CD4-positive, alpha-beta T cell treated with Interleukin-4 for 4 hours (primary cell): ENCODE measurements at regions not wholly inside any gene's neighbourhood (a gene's known extent, or its start where the extent isn't known, plus 50 kb on each side); places are given as distances from the start of the nearest gene placed in this dataset.

Source experiments
- DNase-seq: peaks from one replicate; pipeline ENCODE4 v3.0.0-alpha.2; 2020

DNA sequence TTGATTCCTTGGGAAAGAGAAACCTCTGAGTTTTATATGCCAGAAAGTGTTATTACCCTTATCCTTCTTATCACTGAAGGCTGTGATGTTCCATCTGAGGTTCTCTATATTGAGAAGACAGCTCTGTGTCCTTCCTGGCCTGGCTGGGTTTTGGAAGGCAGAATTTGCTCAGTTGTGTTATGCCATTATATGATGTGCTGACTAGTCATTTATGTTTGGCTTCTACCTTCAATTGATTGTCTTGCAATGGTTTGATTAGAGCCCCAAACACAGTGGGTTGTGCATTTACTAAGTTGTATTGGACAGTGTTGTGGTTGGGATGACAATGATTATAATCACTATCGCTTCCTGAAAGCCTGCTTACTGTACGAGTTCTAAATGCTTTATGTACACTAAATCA lies 265.7 kb downstream of the SNAPC1 start:
- DNase-seq, result no peak

DNA sequence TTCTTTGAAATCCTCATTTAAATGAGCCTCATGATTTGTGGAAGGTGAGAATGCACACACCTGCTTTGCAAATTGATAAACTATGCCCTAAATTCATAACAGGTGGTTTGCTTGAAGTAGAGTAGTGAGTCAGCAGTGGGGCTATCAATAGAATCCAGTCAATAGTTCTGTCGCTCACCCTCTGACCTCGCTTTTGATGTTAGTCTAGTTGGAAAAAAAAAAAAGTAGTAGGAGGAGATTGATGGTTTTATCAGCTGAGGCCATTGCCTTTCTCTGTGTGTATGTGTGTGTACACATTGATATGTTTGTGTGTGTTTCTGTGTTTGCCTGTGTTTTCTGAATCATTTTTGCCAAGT lies 267.3 kb downstream of the SNAPC1 start:
- DNase-seq, result no peak

DNA sequence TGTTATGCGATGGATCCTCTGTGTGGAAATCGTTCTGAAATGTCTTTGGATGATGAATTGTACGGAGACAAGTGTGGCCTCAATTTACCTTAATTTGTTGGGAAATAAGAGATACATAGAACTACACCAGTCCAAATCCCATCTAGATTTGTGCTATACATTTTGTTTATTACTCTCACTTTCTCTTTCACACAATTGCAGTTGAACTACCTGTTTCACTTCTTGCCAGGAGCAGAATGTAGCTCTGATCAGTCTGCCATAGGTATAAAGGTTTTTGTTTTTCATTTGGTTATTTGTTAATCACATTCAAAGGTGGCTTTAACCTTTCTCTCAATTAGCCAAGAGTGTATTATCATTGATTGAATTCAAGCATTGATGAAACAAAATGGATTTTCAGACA lies 268.2 kb downstream of the SNAPC1 start:
- no peak for DNase-seq

DNA sequence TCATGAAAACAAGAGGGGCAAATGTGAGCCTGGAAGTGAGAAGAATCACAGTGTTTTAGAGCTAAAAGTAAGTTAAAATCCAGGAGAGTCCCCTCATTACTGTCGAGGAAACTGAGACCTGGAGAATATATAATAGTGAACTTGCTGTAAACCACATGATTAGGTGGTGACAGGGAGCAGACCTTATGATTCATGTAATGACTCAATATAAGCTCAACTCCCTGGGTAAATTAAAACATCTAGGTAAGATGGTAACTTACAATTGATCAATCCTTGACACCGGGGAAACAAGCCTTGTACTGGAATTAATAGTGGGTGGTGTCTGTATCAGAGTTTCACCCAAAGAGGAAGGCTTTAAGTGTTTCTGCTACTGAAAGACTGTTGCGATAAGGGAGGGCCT lies 269.3 kb downstream of the SNAPC1 start:
- DNase-seq, result no peak

DNA sequence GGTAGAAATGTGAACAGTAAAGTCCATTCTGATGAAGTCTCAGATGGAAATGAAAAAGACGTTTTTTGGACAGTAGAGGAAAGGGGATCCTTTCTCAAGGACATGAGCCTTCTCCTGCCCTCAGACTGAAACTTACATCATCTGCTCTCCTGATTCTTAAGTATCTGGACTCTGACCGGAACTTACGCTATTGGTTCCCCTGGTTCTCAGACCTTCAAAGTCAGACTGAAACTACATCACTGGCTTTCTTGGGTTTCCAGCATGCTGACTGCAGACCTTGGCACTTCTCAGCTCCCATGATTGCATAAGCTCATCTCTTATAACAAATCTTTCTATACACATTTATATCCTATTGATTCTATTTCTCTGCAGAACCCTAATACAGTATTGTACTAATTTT lies 291.0 kb downstream of the SNAPC1 start:
- DNase-seq, result no peak

DNA sequence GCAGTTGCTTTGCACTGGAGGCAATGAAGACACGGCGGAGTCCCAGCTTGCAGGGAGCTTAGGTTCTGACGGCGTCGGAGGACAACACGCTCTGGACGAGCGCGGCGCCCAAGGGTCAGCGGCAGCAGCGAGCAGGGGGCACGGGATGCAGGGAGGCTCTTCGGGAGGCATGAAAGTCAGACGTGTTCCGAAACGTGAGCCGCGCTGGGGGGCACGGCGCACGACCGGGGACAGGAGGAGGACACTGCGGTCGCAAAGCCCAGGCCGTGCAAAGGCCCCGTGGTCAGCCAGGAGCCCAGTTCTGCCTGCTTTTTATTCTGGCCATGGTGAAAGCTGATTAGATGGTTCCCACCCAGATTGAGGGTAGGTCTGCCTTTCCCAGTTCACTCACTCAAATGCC lies 294.6 kb downstream of the SNAPC1 start:
- no peak for DNase-seq

DNA sequence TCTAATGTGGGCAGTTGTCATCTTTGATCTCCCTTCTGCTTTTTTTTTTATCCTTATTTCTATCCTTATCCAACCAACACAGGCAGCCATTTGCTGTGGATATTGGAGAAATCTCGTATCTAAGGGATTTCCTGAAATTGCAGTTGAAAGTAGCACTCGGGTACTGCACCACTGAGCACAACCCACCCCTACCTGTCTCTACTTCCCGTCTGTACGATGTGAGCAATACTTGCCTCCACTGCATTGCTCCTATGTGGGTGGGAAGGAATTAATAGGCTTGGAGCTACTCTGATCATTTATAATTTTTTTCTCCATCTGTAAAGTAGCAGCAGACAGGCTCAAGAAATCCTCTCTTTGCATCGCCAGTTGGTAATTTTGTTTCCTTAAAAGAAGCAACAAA lies 300.4 kb downstream of the SNAPC1 start:
- DNase-seq, result no peak

DNA sequence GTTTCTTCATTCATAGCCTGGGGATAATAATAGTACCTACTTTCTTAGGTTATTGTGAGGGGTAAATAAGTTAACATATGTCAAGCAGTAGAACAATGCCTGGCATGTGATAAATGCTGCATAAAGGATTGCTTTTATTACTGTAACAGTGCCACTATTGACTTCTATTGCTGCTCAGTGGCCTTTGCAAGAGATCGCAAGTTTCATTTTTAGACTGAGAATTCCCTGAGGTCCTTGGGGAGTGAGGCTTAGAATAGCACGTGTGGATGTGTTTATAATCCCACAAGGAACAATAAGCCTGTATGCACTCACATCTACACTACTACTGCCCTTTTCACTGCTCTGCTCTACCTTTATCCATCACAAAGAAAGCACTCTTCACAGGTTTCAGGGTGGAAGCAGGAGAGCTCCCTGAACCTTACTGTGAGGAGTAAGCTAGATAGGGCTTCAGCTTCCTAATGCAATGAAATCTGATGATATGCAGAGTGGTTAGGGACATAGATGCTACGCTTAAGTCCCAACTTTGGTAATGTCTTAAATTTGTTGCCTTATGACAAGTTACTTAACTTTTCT lies 302.6 kb downstream of the SNAPC1 start:
- no peak for DNase-seq

DNA sequence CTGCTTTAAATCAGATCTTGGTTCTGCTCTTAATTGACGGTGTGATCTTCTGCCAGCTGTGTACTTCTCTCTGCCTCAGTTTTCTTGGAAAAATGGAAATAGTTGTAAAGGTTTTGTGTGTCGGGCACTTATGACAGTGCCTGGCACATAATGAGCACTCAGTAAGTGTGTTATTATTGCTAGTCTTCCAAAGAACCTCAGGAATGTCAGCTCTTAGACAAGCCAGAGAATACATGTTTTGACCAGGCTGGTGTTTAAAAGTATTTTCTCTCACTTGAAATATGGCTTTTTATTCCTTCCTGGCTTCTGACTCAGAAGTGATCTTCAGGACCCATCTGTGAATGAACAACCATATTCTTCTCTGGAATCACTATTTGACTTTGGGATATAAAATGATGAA lies 304.1 kb downstream of the SNAPC1 start:
- no peak for DNase-seq

DNA sequence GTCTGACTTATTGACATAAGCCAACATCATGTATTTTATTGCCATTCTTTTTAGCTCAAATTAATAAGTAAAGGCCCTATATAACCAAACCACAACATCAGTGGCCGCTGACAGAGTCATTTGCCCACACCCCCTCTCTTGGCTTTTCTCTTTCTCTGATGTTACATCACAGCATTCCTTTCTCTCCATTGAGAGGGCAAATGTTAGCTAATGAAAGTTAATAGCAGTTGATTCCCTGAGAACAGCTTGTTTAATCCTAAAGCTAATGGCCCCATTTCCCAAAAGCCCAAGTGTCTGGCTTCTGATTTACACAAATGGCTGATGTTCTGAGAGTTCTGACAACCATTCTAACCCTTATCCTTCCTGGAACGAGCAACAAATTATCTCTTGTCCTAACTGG lies 308.8 kb downstream of the SNAPC1 start:
- DNase-seq, result no peak

DNA sequence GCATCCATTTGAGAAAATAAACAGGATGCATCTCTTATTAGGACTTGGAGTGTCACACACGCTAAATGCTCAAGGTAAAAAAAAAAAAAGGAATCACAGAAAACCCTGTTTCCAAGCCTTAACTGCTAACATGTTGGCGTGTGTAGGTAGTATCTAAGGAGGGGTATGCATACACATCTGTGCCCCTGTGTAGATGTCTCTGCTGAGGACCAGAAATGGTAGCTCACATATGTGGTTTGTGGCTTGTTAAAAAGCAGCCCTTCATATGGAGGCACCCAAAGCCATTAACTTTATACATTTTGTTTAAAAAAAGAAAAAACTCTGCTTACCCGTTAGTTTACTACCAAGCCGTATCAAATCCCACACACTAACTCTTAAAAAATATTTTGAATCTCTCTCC lies 314.1 kb downstream of the SNAPC1 start:
- no peak for DNase-seq

DNA sequence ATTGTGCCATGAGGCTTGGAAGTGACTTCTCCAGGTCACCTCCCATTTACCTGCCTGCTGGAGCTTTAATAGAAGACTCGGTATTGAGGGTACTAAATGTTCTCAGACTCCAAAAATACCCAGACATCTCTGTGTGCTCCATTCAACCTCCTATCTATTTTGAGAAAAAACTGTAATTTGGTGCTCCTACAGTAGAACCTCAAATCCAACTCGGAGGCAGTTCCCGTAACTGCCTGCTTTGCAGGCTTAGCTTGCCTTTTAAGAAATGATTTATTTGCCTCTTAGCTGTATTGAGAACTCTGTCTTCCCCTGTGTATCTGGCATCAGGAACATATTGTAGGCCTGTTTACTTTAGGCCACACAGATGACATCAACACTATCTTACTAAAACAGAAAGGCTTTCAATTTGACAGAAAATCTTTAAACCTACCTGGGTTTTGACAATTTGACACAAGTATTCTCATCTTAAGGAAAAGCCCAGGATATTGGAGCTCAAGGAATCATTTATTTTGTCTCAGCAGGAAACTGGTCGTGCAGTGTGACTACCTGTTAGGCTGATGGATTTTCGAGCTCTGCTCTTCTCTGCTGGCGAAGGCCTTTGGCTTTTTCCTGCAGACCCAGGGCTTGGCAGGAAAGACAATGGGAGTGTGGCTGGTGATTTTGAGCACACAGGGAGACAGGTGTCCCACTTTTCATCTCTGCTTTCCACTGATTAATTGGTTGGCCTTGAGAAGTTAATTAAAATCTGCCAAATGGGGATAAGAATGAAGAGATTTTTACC lies 314.8 kb downstream of the SNAPC1 start:
- no peak for DNase-seq

DNA sequence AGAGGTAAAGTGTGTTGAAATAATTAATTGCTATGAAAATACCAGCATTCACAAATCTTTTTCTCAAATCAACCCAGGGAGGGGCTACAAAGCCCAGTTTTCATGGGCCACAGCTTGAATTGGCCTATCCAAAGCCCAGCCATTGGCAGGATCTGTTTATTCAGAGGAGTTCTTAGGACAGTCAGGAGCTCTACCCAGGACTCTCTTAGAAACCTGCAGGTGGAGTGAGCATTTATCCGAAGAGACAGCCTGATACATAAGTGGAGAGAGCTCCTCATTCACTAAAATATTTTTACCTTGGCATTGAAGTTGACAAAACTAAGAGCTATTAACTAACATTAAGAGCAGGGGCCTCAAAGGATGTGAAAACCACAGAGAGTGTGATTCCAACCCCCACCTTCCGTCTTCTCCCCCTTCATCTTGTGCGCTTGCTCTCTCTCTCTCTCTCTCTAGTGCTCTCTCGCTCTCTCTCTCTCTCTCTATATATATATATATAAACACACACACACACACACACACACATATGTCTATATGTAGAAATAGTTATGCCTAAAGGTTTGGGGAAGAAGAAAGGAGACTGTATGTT lies 315.5 kb downstream of the SNAPC1 start:
- peak; percentile 25 for DNase-seq

DNA sequence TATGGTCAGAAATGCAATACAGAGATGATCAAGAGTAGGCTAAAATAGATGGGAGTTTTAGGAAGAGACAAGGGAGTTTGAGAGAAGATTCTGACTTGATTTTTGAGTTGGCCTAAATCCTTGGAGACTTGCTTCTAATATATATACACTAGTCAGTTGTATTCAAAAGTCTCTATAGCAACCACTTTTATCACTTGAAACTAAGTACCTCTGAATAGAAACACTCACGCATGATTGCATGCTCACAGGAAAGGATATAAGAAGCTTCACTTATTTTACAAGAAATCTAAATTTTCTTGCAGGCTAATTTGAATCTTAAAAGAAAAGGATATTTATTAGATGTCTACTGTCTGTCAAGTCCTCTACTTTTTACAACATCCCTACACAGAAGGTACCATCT lies 316.8 kb downstream of the SNAPC1 start:
- no peak for DNase-seq

DNA sequence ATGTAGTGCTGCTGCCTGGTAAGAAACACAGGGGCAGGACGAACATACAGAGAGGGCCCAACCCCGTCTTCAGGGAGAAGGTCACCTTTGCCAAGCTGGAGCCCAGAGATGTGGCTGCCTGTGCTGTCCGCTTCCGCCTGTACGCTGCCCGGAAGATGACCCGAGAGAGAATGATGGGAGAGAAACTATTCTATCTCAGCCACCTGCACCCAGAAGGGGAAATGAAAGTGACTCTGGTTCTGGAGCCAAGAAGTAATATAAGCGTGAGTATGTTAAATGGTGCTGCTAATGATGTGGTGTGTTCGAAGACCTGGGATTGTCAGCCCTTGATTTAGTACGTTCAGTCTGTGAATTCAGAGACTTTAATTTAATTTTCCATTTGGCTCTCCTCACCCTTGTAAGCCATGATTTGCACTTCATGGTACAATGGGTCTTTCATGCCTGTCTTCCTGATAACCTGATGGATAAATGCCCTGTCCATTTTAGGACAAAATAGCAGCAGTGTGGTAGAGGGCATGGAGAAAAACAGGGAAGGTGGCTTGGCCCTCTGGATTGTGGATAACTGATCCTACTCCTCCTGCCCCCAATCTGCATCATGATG lies 318.9 kb downstream of the SNAPC1 start:
- no peak for DNase-seq

DNA sequence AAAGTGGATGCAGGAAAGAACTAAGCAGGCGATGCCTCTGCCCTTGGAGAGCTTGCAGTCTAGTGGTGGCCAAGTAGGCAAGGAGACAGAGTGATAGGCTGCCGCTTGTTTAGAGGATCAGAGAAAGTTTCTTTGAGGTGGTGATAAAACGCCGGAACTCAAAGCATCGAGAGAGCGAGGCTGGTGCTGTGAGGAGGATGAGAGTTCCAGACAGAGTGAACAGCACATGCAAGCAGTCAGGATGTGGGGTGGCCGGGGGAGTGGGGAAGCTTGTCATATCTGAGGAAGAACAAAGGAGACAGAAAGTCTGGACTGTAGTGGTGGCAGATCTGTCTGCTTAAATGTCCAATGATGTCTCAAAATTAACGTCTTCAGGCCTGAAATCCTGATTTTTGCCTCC lies 319.7 kb downstream of the SNAPC1 start:
- no peak for DNase-seq

DNA sequence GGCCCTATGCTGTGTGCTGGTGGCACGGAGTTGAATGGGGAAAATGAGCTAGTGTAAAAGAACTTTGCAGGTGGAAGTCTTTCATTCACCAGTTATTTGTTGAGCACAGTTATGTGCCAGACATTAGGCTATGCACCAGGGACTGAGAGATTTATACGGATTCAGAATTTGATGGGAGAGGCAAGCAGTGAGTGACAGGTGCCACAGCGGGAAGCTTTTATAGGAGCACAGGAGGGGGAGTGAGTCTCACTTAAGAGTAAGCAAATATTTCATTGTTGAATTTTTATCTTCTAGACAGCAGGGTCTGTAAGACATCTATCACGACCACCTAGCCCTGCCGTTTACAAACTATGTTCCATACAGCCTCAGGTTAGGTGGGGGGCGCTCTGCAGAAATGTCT lies 320.6 kb downstream of the SNAPC1 start:
- DNase-seq, result no peak

DNA sequence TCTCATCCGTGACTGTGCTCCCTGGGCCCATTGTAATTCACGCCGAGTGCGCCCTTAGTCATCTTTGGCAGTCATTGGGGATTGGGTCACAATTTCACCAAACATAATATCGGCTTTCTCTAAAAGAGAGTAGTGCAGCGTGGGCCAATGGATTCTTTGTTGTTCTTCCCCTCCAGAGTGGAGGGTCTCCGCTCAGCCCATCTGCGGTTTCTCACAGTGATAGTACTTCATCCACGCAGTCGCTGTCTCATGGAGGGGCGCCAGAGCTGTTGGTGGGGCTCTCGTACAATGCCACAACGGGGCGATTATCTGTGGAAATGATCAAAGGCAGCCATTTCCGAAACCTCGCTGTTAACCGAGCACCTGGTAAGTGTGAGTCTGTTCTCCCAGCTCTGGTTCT lies 321.8 kb downstream of the SNAPC1 start:
- no peak for DNase-seq

DNA sequence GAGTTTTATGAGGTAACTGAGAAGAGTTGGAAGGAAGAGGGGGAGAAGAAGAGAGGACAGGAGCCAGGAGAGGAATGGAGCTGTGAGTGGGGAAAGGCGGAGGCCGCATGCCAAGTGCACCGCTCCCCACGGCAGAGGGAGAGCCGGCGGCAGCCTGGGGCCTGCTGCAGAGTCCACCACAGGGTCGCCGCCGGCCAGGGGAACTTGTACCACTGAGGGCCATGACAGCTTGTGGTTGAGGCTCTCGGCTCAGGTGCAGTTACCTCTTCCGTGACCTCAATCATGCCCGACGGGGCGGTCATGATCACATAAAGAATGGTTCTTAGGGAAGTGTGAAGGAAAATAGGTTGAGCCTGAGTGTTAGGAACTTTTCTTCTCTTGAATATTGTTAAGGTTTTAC lies 325.0 kb downstream of the SNAPC1 start:
- DNase-seq, result no peak

DNA sequence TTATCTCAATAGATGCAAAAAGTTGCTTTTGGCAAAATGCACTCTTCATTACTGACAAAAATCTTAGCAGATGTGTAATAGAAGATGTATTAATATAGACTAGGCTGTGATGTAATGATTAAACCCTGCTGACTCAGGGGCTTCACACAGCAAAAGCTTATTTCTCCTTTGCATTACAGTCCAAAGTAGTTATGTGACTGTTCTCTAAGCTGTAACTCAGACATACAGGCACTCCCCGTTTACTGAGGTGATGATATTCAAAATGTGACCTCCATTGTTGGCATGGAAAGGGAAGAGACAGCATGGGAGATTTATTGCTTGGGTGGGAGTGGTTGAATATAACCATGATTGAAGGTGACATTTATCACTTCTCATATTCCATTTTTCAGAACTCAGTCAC lies 331.5 kb downstream of the SNAPC1 start:
- DNase-seq, result no peak

DNA sequence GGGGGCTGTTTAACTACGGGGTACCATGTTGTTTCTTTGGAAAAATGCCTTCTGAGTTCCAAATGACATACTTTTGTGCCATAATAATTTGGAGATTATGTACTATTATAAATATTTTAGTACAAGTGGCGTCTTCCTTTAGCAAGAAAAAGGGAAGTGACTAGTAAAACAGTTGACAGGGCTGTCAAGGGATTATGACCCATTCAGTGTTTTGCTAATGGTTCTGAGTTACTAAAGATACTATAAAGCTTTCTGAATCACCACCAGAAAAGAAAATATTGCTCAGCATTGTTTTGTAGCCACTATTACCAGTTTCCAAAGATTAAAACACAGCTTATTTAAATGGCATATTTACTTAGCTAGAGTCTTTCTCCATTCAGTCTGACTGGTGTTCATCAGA lies 334.9 kb downstream of the SNAPC1 start:
- DNase-seq, result no peak

DNA sequence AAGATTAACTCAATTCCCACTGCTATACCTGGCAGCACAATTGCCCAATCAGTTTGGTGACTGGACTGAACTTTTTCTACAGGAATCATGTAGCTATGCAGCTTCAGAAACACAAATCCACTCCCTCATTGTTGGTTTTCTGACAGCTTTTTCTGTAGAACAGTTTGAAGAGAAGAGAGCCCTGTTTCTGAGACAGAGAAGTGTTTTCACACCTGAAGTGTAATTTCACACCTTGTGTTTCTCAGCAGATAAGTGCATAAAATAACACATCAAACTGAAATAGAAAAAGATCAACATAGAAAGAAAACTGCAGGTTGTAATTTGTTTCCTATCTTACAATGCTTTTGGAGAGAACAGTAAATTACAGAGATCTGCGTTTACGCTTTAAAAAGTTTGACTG lies 335.6 kb downstream of the SNAPC1 start:
- peak; percentile 14 for DNase-seq

DNA sequence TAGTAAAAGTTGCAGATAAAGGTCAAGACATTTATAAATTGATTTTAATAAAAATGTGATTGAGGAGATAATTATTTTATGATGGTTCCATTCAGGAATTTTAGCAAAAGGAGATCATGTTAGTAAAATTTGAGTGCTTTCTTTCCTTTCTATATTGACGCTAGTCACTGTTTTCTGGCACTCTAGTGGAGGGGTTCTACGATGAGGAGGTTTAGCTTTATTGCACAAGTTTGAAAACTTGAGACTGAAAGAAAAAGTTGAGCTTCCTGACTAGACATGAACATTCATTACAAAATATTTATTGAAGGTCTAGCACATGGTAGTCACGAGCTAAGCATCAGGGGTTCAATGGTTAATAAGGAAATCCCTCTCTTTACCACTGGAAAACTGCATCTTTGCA lies 336.1 kb downstream of the SNAPC1 start:
- DNase-seq, result no peak

DNA sequence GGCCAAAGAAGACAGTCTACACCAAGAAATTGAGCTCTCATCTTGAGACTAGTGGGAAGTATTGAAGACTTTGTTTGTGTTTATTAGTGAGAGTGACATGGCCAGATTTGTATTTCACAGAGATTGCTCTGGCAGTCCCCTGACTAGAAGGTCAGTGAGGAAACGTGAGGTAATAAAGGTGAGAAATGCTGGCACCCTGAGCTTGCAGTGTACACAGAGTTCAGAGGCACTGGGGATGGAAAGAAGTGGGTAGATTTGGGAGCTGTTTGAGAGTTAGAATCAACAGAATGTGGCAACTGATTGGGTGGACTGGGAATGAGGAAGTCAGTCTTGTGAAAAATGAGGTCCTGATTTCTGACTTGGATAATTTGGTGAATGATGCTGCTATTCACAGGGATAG lies 336.9 kb downstream of the SNAPC1 start:
- no peak for DNase-seq

DNA sequence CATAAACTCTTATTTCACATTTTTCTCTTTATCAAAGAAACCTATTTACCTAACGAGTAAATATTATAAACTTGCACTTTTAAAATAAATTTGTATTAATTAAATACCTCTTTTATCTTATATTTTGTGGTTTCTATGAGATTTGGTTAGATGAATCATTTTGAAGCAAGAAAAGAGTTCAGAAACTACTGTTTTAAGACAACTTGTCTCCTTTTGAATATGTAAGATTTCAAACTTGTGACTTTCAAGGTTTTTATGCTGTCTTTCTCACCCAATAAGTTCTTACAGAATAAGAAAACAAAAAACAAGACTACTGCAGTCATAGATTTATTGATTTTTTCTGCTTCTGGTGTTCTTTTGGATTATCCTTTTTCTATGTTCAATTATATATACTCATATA lies 339.0 kb downstream of the SNAPC1 start:
- no peak for DNase-seq
